Stimulated activated CD8-positive, alpha-beta memory T cell treated with anti-CD3 and anti-CD28 coated beads, Interleukin-15, amount 100 ng/mL, for 48 hours (primary cell): ENCODE measurements at regions not wholly inside any gene's neighbourhood (a gene's known extent, or its start where the extent isn't known, plus 50 kb on each side); places are given as distances from the start of the nearest gene placed in this dataset.

ENCODE experiments used
- DNase-seq, 2 donors: peaks; one replicate each; pipeline ENCODE4 v3.0.0-alpha.2; 2020; ENCODE audit warnings: low read depth in 2 of 2

- no peak for DNase-seq
These were observed 96.7 kb upstream of the SSTR1 start for GRCh38 chr14:38111046-38111445.

- DNase-seq = no peak
These were observed 94.2 kb upstream of the SSTR1 start for GRCh38 chr14:38113546-38113945.

- DNase-seq = no peak
These were observed 90.8 kb upstream of the SSTR1 start for GRCh38 chr14:38116895-38117294.

GRCh38 chr14:38120109-38120508 lies 87.6 kb upstream of the SSTR1 start:
- DNase-seq = no peak

GRCh38 chr14:38121320-38122020 lies 86.2 kb upstream of the SSTR1 start:
- DNase-seq = no peak

GRCh38 chr14:38122241-38122640 lies 85.5 kb upstream of the SSTR1 start:
- no peak for DNase-seq

- DNase-seq = no peak
These were observed 83.2 kb upstream of the SSTR1 start for GRCh38 chr14:38124506-38124905.

- DNase-seq = no peak
These were observed 82.1 kb upstream of the SSTR1 start for GRCh38 chr14:38125481-38126037.

- no peak for DNase-seq
These were observed 80.3 kb upstream of the SSTR1 start for GRCh38 chr14:38127356-38127755.

- no peak for DNase-seq
These were observed 79.9 kb upstream of the SSTR1 start for GRCh38 chr14:38127784-38128183.

- DNase-seq = no peak
These were observed 79.1 kb upstream of the SSTR1 start for GRCh38 chr14:38128640-38129039.

GRCh38 chr14:38129192-38129591 lies 78.5 kb upstream of the SSTR1 start:
- no peak for DNase-seq

- no peak for DNase-seq
These were observed 78.0 kb upstream of the SSTR1 start for GRCh38 chr14:38129705-38130104.

GRCh38 chr14:38134416-38135030 lies 73.2 kb upstream of the SSTR1 start:
- DNase-seq = no peak

GRCh38 chr14:38135106-38135867 lies 72.4 kb upstream of the SSTR1 start:
- DNase-seq = no peak

GRCh38 chr14:38137005-38137404 lies 70.7 kb upstream of the SSTR1 start:
- no peak for DNase-seq

- DNase-seq = no peak
These were observed 69.1 kb upstream of the SSTR1 start for GRCh38 chr14:38138473-38139138.

- DNase-seq = no peak
These were observed 67.8 kb upstream of the SSTR1 start for GRCh38 chr14:38139926-38140325.

- DNase-seq = no peak
These were observed 64.5 kb upstream of the SSTR1 start for GRCh38 chr14:38143170-38143569.

GRCh38 chr14:38143659-38144505 lies 63.8 kb upstream of the SSTR1 start:
- no peak for DNase-seq

GRCh38 chr14:38145142-38145541 lies 62.6 kb upstream of the SSTR1 start:
- no peak for DNase-seq
